ENCODE measurements at regions not wholly inside any gene's neighbourhood (a gene's known extent, or its start where the extent isn't known, plus 50 kb on each side); places are given as distances from the start of the nearest gene placed in this dataset.

- TF ChIP-seq CTCF (IDR thresholded peaks at IDR 0.05; ENCODE audit: low read depth, low read length, missing control alignments) = no peak
- DNase-seq = peak; percentile 87
- H3K4me3 ChIP-seq (ENCODE audit: low read depth, low read length) = no peak overlapping the region
- no peaks in the 10 kb centered on the region for H3K27me3 ChIP-seq (replicated peaks)
- no peaks in the 10 kb centered on the region for H3K36me3 ChIP-seq (replicated peaks)
- no peak overlapping the region for H3K27ac ChIP-seq
- in situ Hi-C loops (cut with HindIII; ENCODE audit: low pct_ligation_motif_present, low sequenced_read_pairs) = no loop called here
Measured at GRCh38 chr13:29991343-29991742, 140.9 kb upstream of the UBL3 start.

GRCh38 chr13:29987340-29987739 lies 136.9 kb upstream of the UBL3 start:
- no peak overlapping the region for H3K27ac ChIP-seq
- no peak for TF ChIP-seq CTCF (IDR thresholded peaks at IDR 0.05; ENCODE audit: low read depth, low read length, missing control alignments)
- in situ Hi-C loops (cut with HindIII; ENCODE audit: low pct_ligation_motif_present, low sequenced_read_pairs) = no loop called here
- no peak for DNase-seq
- no peaks in the 10 kb centered on the region for H3K36me3 ChIP-seq (replicated peaks)
- H3K27me3 ChIP-seq (replicated peaks) = no peaks in the 10 kb centered on the region
- no peak overlapping the region for H3K4me3 ChIP-seq (ENCODE audit: low read depth, low read length)

- in situ Hi-C loops (cut with HindIII; ENCODE audit: low pct_ligation_motif_present, low sequenced_read_pairs) = no loop called here
- Histone ChIP-seq H3K27me3 (replicated peaks) (no peaks in the 10 kb centered on the region), H3K4me3 (ENCODE audit: low read depth, low read length) (no peak overlapping the region), H3K27ac (no peak overlapping the region), H3K36me3 (replicated peaks) (no peaks in the 10 kb centered on the region)
- DNase-seq = no peak
- TF ChIP-seq CTCF (IDR thresholded peaks at IDR 0.05; ENCODE audit: low read depth, low read length, missing control alignments) = no peak
Measured at GRCh38 chr13:29980339-29980738, 129.9 kb upstream of the UBL3 start.

GRCh38 chr13:29978211-29978610 lies 127.8 kb upstream of the UBL3 start:
- no peaks in the 10 kb centered on the region for H3K27me3 ChIP-seq (replicated peaks)
- no peaks in the 10 kb centered on the region for H3K36me3 ChIP-seq (replicated peaks)
- no peak overlapping the region for H3K4me3 ChIP-seq (ENCODE audit: low read depth, low read length)
- no peak overlapping the region for H3K27ac ChIP-seq
- TF ChIP-seq CTCF (IDR thresholded peaks at IDR 0.05; ENCODE audit: low read depth, low read length, missing control alignments) = no peak
- in situ Hi-C loops (cut with HindIII; ENCODE audit: low pct_ligation_motif_present, low sequenced_read_pairs) = no loop called here
- DNase-seq = no peak

- no peaks in the 10 kb centered on the region for H3K27me3 ChIP-seq (replicated peaks)
- no peak overlapping the region for H3K27ac ChIP-seq
- TF ChIP-seq CTCF (IDR thresholded peaks at IDR 0.05; ENCODE audit: low read depth, low read length, missing control alignments) = no peak
- DNase-seq = no peak
- no peak overlapping the region for H3K4me3 ChIP-seq (ENCODE audit: low read depth, low read length)
- in situ Hi-C loops (cut with HindIII; ENCODE audit: low pct_ligation_motif_present, low sequenced_read_pairs) = no loop called here
- no peaks in the 10 kb centered on the region for H3K36me3 ChIP-seq (replicated peaks)
Measured at GRCh38 chr13:29977476-29978120, 127.2 kb upstream of the UBL3 start.

GRCh38 chr13:29976535-29976934 lies 126.1 kb upstream of the UBL3 start:
- Histone ChIP-seq H3K27ac (no peak overlapping the region), H3K27me3 (replicated peaks) (no peaks in the 10 kb centered on the region), H3K36me3 (replicated peaks) (no peaks in the 10 kb centered on the region), H3K4me3 (ENCODE audit: low read depth, low read length) (no peak overlapping the region)
- in situ Hi-C loops (cut with HindIII; ENCODE audit: low pct_ligation_motif_present, low sequenced_read_pairs) = no loop called here
- no peak for TF ChIP-seq CTCF (IDR thresholded peaks at IDR 0.05; ENCODE audit: low read depth, low read length, missing control alignments)
- DNase-seq = no peak
